HG02610 (cell line): ENCODE measurements at regions not wholly inside any gene's neighbourhood (a gene's known extent, or its start where the extent isn't known, plus 50 kb on each side); places are given as distances from the start of the nearest gene placed in this dataset.

Experiments used
- ATAC-seq: cut with Tn5 transposase; IDR thresholded peaks from one replicate; pipeline ENCODE4 v1.9.1; 2021; ENCODE audit warnings: mild to moderate bottlenecking, moderate library complexity; ENCODE audit not compliant: unreplicated experiment

DNA sequence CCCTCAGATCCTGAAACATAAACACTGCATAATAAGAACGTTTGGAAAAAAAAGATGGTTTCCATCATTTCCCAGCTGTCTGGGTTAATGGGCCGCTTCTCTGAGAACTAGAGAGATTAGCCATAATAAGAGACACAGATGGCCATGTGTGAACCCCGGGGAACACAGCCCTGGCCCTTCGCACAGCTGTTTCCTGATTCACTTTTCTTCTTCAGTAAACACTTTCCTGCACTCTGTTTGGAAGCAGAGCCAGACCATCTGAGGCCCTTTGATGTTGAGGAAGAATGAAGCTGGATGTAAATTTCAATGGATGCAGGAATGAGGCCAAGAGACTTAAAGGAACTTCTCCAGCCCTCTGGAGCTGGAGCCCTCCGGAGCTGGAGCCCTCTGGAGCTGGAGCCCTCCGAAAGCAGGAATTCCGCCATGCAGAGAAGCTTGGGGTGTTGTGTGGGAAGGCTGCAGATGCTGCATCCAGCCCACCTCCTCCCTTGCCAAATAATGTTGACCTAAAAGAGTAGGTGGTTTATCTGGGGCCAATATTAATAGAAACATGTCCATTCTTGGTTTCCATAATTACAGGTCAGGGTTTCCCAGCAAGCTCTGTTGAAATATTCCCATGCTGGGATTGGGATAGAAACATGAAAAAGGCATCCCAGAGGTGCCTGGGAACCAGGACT lies 218.9 kb downstream of the NXNL2 start:
- no peak for ATAC-seq

DNA sequence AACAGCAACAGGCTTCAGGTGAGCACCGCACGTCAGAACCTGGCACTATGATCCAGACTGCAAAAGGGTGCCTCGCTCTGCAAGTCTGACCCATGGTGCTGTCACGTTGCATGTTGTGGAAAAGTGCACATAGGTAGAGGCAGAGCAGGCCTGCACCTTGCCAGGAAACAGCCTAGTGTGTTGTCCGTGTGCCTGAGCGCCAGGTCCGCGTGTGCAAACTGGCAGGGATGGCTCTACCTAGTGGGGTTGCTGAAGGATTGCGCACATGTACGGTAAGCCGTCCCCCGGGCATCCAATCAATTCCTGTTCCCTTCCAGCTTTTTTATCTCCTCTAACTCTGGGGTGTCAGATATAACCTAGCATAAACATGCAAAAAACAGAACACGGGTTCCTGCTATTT lies 219.5 kb downstream of the NXNL2 start:
- ATAC-seq, result no peak

GRCh38 chr9:88754886-88755285 lies 219.9 kb downstream of the NXNL2 start:
- no peak for ATAC-seq

DNA sequence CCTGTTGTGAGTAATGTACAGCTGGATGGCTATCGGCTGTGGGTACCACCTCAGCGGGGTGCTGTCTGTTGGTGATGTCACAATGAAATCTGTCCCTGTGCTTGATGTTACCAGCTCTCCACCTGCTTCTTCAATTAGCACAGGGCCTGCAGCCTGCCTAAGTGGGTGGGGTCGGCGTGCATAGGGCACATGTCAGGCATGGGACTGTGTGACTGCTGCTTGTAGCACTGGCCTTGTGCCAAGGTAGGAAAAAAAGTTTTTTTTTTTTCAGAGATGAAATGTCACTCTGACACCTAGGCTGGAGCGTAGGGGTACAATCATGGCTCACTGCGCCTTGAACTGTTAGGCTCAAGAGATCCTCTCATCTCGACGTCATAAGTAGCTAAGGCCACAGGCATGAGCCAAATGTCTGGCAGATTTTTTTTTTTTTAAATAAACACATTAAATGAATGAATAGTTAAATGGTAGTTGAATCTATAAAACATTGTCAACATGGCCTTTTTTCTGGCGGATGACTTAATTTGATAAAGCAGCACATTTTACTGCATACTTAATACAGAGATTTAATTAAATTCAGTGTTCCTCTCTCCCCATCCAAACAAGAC lies 222.5 kb downstream of the NXNL2 start:
- ATAC-seq, result no peak

DNA sequence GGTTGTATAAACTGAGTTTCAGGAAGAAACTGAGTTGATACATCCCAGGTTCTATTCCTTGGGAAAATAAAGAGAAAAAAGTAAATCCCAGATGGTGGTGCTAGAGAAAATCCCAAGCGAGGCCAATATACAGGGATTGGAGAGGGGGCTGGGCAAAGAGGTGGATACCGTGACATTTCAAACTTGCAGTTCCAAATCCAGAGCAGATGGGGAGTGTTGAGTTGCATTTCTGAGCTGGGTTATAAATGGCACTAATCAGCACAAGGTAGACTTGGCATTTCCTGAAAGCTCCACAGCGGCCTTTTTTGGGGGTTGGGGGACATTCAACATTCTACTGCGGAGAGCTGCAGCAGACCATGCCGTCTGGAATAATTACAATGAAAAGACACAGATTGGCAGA lies 224.4 kb downstream of the NXNL2 start:
- no peak for ATAC-seq

DNA sequence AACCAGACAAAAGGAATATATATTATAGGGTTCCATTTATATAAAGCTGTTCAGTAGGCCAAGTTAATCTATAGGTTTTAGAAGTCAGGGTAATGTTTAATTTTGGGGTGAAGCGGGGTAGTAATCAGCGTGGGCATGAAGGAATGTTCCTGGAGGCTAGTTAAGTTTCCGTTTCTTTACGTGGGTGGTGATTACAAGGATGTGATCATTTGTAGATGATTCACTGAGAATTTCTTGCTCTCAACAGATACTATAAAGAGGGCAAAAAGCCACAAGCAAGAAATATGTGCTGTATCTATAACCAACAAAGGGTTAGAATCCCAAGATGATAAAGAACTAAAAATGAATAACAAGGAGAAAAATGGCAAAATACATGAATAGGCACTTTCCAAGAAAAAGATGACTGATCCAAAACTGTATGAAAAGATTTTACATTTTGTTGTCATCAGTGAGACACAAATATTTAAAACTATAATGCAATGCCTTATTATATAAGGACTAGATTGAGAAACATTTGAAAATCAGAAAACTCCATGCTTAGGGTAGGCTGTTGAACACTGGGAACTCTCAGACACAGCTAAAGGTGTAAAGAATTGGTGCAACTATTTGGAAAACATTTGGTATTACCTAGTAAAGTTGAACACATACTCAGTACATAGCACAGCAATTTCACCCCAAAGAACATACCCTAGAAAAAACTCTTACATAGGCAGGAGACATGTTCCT lies 224.3 kb upstream of the S1PR3 start:
- no peak for ATAC-seq

- no peak for ATAC-seq
These were observed 223.8 kb upstream of the S1PR3 start for GRCh38 chr9:88767504-88767790.

DNA sequence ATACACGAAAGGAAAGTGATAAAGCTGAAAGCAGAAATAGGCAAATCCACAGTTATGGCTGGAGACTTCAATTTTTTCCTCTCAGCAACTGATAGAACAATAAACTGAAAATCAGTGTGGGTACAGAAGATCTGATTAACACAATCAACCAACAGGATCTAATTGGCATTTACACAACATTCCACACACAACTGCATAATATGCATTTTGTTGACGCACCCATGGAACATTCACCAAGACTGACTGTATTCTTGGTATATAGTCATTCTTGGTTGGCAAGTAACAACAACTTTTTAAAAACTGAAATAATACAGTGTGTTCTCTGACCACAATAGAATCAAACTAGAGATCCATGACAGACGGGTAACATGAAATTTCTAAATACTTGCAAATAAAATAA lies 218.7 kb upstream of the S1PR3 start:
- ATAC-seq, result no peak

- no peak for ATAC-seq
These were observed 218.1 kb upstream of the S1PR3 start for GRCh38 chr9:88773126-88773525.

GRCh38 chr9:88773627-88774244 lies 217.5 kb upstream of the S1PR3 start:
- ATAC-seq, result no peak

GRCh38 chr9:88775037-88775471 lies 216.2 kb upstream of the S1PR3 start:
- ATAC-seq, result no peak

DNA sequence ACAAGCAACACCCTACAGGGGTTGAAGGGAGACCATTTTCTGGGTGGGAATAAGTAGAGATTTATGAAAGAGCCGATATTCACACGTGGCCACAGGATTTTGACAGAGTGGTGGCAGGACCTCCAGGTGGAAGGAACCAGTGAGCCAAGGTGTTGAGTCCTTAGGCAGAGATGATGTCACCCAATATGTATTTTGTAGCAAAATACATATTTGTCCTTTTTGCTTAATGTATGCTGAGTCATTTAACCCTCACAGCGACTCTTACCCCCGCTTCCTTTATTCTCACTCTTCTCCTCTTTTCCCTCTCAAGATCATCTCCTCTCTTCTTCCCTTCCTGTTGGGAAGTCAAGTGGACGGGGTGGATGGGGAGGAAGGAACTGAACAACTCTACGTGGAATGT lies 215.7 kb upstream of the S1PR3 start:
- ATAC-seq, result no peak

GRCh38 chr9:88775966-88776365 lies 215.3 kb upstream of the S1PR3 start:
- no peak for ATAC-seq

DNA sequence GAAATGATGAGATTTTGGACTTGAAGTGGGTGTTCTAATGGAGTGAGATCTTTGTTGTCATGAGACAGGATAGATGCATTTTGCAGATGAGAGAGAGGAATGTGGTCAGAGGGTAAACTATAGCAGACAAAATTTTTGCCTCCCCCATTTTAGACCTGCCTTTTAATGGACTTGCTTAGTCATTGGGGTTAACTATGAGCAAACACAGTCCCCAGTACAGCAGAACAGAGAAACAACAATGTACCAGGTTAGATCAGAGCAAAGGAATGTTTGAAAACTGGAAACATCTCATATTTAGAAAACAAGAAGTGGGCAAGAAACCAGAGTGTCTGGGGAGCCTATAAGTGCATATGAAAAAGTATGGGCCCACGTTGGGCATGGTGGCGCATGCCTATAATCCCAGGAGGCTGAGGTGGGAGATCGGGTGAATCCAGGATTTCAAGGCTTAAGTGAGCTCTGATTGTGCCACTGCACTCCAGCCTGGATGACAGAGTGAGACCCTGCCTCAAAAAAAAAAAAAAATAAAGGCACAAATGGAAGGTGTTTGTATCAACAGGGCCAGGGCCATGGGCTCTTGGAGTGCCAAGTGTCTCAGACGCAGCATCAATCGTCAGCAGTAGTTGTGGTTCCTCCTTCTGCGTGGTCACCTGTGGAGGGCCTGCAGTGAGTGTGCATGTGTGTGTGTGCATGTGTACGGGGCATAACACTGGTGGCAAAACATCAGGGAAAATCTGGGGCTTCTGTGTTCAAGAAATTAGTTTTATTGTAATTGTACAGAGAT lies 214.4 kb upstream of the S1PR3 start:
- ATAC-seq, result no peak

- no peak for ATAC-seq
These were observed 213.6 kb upstream of the S1PR3 start for GRCh38 chr9:88777498-88778312.

GRCh38 chr9:88781628-88782391 lies 209.5 kb upstream of the S1PR3 start:
- ATAC-seq, result no peak

DNA sequence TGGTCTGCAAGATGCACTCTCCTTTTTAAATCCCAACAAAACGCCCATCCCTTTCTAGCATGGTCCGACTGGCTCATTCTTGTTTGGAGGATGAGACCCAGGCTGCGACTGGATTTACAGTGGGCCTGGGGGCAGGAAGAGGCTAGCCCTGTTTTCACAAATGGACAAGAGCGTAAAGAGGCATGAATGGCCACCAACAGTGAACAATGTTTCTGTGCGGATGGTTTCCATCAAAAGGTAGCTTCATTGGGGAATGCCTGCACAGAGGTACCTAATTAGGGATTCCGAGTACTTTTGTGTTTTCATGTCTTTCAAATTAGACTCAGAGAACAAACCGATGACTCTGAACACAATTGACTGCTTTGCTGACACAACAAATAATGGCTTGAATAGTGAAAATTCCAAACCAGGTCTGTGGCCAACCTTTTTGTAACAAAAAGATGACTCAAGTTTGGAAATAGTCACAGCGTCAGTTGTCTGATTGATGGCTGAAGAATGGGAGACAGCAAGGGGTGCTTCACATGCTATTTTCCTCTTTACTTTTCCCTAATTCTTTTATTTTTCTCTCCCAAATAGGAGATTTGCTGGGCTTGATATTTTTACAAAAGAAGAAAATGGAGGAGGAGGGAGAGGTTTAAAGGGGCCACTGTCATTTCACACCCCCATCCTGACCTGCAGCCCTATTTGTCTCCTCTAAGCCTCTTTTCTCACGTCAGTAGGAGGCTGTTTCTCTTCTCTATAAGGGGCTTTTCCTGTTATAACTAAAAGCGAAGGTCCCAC lies 208.1 kb upstream of the S1PR3 start:
- no peak for ATAC-seq

GRCh38 chr9:88783711-88784083 lies 207.6 kb upstream of the S1PR3 start:
- ATAC-seq, result no peak

DNA sequence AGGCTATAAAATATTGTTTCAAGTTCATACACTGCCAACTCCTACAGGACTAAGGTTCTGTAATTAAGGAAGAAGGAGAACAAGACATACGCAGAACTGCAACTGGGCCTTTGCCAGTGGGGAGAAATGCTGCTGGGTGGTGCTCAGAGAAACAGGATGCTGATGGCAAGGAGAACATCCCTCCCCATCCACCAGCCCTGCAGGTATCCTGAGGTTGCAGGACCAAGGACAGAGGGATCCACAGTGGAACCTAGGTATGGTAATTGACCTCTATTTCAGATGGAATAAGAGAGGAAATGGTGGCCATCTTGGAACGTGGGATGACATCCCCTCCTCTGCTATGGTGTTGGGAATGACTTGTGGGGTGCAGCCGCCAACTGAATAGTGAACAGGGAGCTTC lies 206.3 kb upstream of the S1PR3 start:
- ATAC-seq, result no peak
